ENCODE measurements at regions not wholly inside any gene's neighbourhood (a gene's known extent, or its start where the extent isn't known, plus 50 kb on each side); places are given as distances from the start of the nearest gene placed in this dataset.

DNA sequence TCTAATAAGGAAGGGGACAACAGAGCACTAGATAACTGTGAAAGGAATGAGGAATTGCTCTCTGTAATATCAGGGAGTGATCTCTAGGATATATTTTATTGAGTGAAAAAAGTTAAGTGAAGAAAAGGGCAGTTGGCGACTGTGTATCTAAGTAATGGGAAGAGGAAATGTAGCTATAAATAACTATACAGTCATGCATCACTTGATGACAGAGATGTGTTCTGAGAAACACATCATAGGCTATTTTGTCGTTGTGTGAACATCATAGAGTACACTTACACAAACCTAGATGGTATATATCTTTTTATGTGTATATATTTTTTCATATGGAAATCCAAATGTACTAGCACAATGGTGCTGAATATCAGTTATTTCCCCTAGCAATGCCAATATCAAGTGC is 329.3 kb downstream of the TXNL1 start:
- no peaks in the 10 kb centered on the region for H3K4me1 ChIP-seq (ENCODE audit: insufficient read depth, poor library complexity, severe bottlenecking)
- TF ChIP-seq, protein P1, sequence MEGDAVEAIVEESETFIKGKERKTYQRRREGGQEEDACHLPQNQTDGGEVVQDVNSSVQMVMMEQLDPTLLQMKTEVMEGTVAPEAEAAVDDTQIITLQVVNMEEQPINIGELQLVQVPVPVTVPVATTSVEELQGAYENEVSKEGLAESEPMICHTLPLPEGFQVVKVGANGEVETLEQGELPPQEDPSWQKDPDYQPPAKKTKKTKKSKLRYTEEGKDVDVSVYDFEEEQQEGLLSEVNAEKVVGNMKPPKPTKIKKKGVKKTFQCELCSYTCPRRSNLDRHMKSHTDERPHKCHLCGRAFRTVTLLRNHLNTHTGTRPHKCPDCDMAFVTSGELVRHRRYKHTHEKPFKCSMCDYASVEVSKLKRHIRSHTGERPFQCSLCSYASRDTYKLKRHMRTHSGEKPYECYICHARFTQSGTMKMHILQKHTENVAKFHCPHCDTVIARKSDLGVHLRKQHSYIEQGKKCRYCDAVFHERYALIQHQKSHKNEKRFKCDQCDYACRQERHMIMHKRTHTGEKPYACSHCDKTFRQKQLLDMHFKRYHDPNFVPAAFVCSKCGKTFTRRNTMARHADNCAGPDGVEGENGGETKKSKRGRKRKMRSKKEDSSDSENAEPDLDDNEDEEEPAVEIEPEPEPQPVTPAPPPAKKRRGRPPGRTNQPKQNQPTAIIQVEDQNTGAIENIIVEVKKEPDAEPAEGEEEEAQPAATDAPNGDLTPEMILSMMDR (IDR thresholded peaks at IDR 0.05; ENCODE audit: poor library complexity, severe bottlenecking) = no peak
- DNase-seq (ENCODE audit: low spot score) = no peak
- no peak for ATAC-seq (ENCODE audit: low read depth)
- no peaks in the 10 kb centered on the region for H3K27me3 ChIP-seq (ENCODE audit: insufficient read depth, poor library complexity, severe bottlenecking)
- no peaks in the 10 kb centered on the region for H3K36me3 ChIP-seq (ENCODE audit: low read depth)
- H3K4me3 ChIP-seq (ENCODE audit: severe bottlenecking) = no peak overlapping the region
- H3K9me3 ChIP-seq (ENCODE audit: severe bottlenecking) = no peaks in the 10 kb centered on the region
- H3K27ac ChIP-seq (ENCODE audit: poor library complexity, severe bottlenecking) = no peak overlapping the region

DNA sequence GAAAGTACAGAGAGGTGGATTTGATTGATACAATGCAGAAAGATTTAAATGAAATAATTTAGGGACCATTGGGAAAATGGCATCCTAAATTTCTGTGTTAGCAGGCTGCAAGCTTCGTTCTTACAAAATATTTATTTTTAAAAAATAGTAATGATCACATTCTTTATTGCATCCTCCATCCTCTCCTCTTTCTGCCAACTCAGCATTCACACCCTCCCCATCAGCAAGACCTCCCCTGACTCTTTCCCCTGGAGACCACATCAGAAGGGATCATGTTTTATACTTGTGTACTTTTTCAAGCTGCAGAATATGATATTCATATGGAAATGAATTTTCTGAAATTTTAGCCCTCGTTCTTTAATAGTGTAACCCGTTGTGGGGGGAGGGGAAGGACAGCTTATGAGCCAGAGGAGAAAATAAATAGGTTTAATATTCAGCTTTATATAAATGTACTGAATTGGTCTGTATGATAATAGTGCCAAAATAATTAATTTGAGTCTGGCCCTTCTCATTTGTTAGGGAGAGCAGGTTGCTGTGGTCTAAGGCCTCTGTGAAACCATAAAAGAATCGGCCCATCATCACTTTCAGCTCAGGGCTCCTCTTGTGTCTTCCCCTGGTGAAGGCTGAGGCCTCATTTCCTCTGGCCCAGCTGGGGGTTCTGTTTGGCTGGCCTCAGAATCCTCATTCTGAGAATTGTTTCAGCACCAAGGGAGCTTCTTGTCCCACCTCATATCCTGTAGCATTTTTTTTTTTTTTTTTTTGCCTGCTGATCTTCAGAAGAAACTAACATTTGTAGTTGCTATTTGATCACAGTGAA is 330.8 kb downstream of the TXNL1 start:
- DNase-seq (ENCODE audit: low spot score) (no peak), ATAC-seq (ENCODE audit: low read depth) (no peak)
- Histone ChIP-seq H3K27me3 (ENCODE audit: insufficient read depth, poor library complexity, severe bottlenecking) (no peaks in the 10 kb centered on the region), H3K27ac (ENCODE audit: poor library complexity, severe bottlenecking) (no peak overlapping the region), H3K4me3 (ENCODE audit: severe bottlenecking) (no peak overlapping the region), H3K4me1 (ENCODE audit: insufficient read depth, poor library complexity, severe bottlenecking) (no peaks in the 10 kb centered on the region), H3K36me3 (ENCODE audit: low read depth) (no peaks in the 10 kb centered on the region), H3K9me3 (ENCODE audit: severe bottlenecking) (no peaks in the 10 kb centered on the region)
- TF ChIP-seq, protein P1 (IDR thresholded peaks at IDR 0.05; ENCODE audit: poor library complexity, severe bottlenecking) = no peak

DNA sequence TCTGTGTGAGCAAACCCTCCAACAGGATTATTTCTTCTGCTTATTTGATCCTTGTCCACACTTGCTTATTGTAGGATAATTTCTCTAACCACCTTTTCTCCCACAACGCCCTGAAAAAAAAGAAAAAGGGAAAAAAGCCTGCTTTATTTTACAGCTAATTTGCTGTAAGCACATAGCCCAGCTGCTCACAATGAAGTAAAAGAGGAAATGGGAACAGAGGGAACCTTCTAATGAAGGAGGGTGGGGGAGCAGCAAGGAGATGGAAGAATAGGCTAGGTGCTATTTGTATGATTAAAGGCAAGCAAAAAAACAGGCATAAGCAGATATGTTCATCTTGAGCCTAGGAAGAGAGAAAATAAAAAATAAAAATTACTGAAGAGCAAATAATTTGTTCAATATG is 331.6 kb downstream of the TXNL1 start:
- no peak overlapping the region for H3K4me3 ChIP-seq (ENCODE audit: severe bottlenecking)
- ATAC-seq (ENCODE audit: low read depth) = no peak
- TF ChIP-seq, protein P1 (IDR thresholded peaks at IDR 0.05; ENCODE audit: poor library complexity, severe bottlenecking) = no peak
- no peaks in the 10 kb centered on the region for H3K9me3 ChIP-seq (ENCODE audit: severe bottlenecking)
- no peaks in the 10 kb centered on the region for H3K4me1 ChIP-seq (ENCODE audit: insufficient read depth, poor library complexity, severe bottlenecking)
- H3K27me3 ChIP-seq (ENCODE audit: insufficient read depth, poor library complexity, severe bottlenecking) = no peaks in the 10 kb centered on the region
- DNase-seq (ENCODE audit: low spot score) = no peak
- H3K27ac ChIP-seq (ENCODE audit: poor library complexity, severe bottlenecking) = no peak overlapping the region
- no peaks in the 10 kb centered on the region for H3K36me3 ChIP-seq (ENCODE audit: low read depth)

DNA sequence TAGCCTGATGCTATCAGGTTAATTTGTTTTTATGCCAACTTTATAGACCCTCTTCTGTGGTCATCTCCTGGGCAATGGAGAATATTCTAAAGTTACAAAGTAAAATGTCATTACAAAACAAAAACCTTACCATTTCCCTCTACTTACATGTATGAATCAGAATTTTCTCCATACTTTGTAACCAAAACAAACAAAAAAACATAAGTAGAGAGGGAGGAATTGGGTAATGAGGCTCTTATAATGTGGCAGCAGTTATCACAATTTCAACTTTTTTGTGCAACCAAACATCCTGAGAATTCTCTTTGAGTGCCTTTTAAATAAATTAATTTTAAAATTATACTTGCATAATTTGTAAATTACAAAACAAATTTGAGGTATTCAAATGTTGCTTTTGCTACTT is 332.8 kb downstream of the TXNL1 start:
- no peaks in the 10 kb centered on the region for H3K27me3 ChIP-seq (ENCODE audit: insufficient read depth, poor library complexity, severe bottlenecking)
- no peak overlapping the region for H3K4me3 ChIP-seq (ENCODE audit: severe bottlenecking)
- no peak overlapping the region for H3K27ac ChIP-seq (ENCODE audit: poor library complexity, severe bottlenecking)
- no peaks in the 10 kb centered on the region for H3K36me3 ChIP-seq (ENCODE audit: low read depth)
- H3K9me3 ChIP-seq (ENCODE audit: severe bottlenecking) = no peaks in the 10 kb centered on the region
- no peaks in the 10 kb centered on the region for H3K4me1 ChIP-seq (ENCODE audit: insufficient read depth, poor library complexity, severe bottlenecking)
- ATAC-seq (ENCODE audit: low read depth) (no peak), DNase-seq (ENCODE audit: low spot score) (no peak)
- TF ChIP-seq, protein P1 (IDR thresholded peaks at IDR 0.05; ENCODE audit: poor library complexity, severe bottlenecking) = no peak

DNA sequence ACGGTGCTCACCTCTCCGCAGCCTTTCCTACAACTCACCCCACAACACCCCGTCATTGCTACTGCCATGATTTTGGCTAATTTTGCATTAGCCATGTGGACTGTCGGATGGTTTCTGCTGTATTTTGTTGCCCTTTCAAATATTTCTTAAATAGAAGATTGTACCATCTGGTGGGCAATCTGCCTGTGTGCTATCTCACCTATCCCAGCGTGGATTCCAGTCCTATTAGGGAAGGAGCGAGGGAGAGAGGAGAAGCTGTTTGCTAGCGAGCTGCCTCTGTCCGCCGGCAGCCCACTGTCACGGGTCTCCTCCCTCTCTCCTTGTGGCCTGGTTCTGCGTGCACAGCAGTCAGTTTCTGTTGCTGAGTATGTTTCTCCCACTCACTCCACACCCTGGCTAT is 336.2 kb downstream of the TXNL1 start:
- DNase-seq (ENCODE audit: low spot score) (no peak), ATAC-seq (ENCODE audit: low read depth) (no peak)
- no peaks in the 10 kb centered on the region for H3K9me3 ChIP-seq (ENCODE audit: severe bottlenecking)
- H3K27me3 ChIP-seq (ENCODE audit: insufficient read depth, poor library complexity, severe bottlenecking) = no peaks in the 10 kb centered on the region
- TF ChIP-seq, protein P1 (IDR thresholded peaks at IDR 0.05; ENCODE audit: poor library complexity, severe bottlenecking) = no peak
- H3K4me3 ChIP-seq (ENCODE audit: severe bottlenecking) = no peak overlapping the region
- no peaks in the 10 kb centered on the region for H3K36me3 ChIP-seq (ENCODE audit: low read depth)
- no peak overlapping the region for H3K27ac ChIP-seq (ENCODE audit: poor library complexity, severe bottlenecking)
- H3K4me1 ChIP-seq (ENCODE audit: insufficient read depth, poor library complexity, severe bottlenecking) = no peaks in the 10 kb centered on the region
